Peyer's patch (tissue), 4 donors: ENCODE measurements at regions not wholly inside any gene's neighbourhood (a gene's known extent, or its start where the extent isn't known, plus 50 kb on each side); places are given as distances from the start of the nearest gene placed in this dataset.

Experiments
- DNase-seq, 3 donors: peaks; one replicate each; pipeline ENCODE4 v3.0.0-alpha.2; 2017 to 2019
- H3K27ac ChIP-seq, 4 donors: fragments of 200-600 bp; sonication (generic); one replicate each; pipeline ENCODE4 v1.5.1; 2016 to 2019
- H3K27me3 ChIP-seq, 2 donors: fragments of 200-600 bp; sonication (generic); one replicate each; pipeline ENCODE4 v1.5.1; 2019
- H3K36me3 ChIP-seq, 3 donors: fragments of 200-600 bp; sonication (generic); one replicate each; pipeline ENCODE4 v1.5.1; 2016 to 2019
- H3K4me1 ChIP-seq, 4 donors: fragments of 200-600 bp; sonication (generic); one replicate each; pipeline ENCODE4 v1.5.1; 2016 to 2019
- H3K4me3 ChIP-seq, 4 donors: fragments of 200-600 bp; sonication (generic); 1 replicate in 3 of 4; 2 replicates in 1 of 4; pipeline ENCODE4 v1.5.1; 2016 to 2019; ENCODE audit warnings: mild to moderate bottlenecking in 1 of 4
- H3K9me3 ChIP-seq, 4 donors: fragments of 200-600 bp; sonication (generic); one replicate each; pipeline ENCODE4 v1.5.1; 2016 to 2019; ENCODE audit warnings: mild to moderate bottlenecking in 1 of 4
- POLR2A ChIP-seq, 2 donors: fragments of 450-650 bp; IDR thresholded peaks; one replicate each; pipeline ENCODE4 v1.5.1; 2017; ENCODE audit warnings: antibody characterized with exemption in 2 of 2, mild to moderate bottlenecking in 2 of 2, moderate library complexity in 2 of 2
- TF ChIP-seq, protein P1 (sequence below), 6 experiments: fragments of 450-650 bp in 4 of 6; fragments of 200-600 bp in 2 of 6; sonication (generic) in 1 of 6; IDR thresholded peaks; one replicate each; pipeline ENCODE4 v1.5.1; 2017 to 2019; ENCODE audit warnings: antibody characterized with exemption in 6 of 6, mild to moderate bottlenecking in 3 of 6, moderate library complexity in 1 of 6

DNA sequence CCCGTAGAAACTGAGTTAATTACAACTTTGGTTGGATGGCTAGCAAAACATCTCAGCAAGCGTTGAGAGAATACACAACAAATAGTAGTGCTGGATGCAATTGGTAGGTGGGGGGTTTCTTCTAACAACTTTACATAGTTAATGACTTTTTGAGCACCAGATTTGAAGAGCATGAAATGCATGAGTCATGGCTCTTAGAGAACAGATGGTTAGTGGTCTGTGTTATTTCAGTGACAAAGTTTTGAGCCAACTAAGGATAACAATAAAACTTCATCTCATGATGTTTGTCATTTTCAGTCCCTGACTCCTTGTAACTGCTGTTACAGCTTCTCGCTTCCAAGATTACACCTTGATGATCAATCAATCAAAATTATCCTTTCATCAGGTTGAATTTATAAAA is 399.0 kb upstream of the BRINP1 start:
- H3K27me3 ChIP-seq = no peaks in the 10 kb centered on the region
- no peak for DNase-seq
- H3K9me3 ChIP-seq = no peaks in the 10 kb centered on the region
- H3K4me1 ChIP-seq = no peaks in the 10 kb centered on the region
- H3K36me3 ChIP-seq = no peaks in the 10 kb centered on the region
- no peak overlapping the region for H3K27ac ChIP-seq
- TF ChIP-seq POLR2A (IDR thresholded peaks at IDR 0.05) = no peak
- TF ChIP-seq, protein P1, sequence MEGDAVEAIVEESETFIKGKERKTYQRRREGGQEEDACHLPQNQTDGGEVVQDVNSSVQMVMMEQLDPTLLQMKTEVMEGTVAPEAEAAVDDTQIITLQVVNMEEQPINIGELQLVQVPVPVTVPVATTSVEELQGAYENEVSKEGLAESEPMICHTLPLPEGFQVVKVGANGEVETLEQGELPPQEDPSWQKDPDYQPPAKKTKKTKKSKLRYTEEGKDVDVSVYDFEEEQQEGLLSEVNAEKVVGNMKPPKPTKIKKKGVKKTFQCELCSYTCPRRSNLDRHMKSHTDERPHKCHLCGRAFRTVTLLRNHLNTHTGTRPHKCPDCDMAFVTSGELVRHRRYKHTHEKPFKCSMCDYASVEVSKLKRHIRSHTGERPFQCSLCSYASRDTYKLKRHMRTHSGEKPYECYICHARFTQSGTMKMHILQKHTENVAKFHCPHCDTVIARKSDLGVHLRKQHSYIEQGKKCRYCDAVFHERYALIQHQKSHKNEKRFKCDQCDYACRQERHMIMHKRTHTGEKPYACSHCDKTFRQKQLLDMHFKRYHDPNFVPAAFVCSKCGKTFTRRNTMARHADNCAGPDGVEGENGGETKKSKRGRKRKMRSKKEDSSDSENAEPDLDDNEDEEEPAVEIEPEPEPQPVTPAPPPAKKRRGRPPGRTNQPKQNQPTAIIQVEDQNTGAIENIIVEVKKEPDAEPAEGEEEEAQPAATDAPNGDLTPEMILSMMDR (IDR thresholded peaks at IDR 0.05) = no peak
- no peak overlapping the region for H3K4me3 ChIP-seq

DNA sequence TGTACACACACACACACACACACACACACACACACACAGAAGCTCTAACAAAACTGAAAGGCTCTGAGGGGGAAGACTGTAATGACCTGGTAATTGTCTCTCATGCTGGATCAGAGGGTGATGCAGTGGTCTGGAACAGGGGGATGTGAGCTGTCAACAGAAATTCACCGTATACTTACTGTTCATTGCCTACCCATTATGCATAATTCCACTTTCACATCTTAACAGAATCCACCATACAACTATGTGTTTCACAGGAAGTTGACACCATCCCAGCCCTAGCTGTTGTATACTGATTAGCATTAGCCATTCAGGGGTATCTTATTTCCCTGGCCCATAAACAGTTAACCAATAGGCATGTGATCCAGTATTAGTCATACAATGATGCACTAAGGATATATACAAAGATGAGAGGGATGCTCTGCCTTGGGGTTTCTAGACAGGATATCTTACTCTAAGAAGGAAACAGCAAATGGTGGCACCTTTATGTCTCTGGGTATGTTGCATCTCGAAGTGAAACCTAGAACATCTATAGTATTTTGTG is 396.5 kb upstream of the BRINP1 start:
- Histone ChIP-seq H3K27ac (no peak overlapping the region), H3K9me3 (no peaks in the 10 kb centered on the region), H3K4me1 (no peaks in the 10 kb centered on the region), H3K4me3 (no peak overlapping the region), H3K36me3 (no peaks in the 10 kb centered on the region), H3K27me3 (no peaks in the 10 kb centered on the region)
- TF ChIP-seq, protein P1 (IDR thresholded peaks at IDR 0.05) = no peak
- TF ChIP-seq POLR2A (IDR thresholded peaks at IDR 0.05) = no peak
- DNase-seq = no peak

DNA sequence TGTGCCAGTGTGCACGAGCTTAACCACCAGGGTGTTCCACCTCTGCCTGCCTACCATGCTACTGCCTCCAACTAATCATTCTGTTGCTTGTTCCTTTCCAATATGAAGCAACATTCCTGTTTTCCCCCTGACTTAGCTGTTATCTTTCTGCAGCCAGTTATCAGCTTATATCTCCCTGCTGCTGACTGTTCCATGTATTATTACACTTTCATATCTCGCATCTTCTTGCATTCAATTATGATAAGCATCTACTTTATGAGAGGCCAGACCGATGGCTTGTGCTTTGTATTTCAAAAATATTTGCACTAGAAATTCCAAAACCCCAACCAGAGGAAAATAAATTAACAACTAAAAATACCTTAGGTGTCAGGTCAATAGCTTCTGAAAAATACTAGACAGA is 394.0 kb upstream of the BRINP1 start:
- Histone ChIP-seq H3K36me3 (no peaks in the 10 kb centered on the region), H3K27me3 (no peaks in the 10 kb centered on the region), H3K4me1 (no peaks in the 10 kb centered on the region), H3K4me3 (no peak overlapping the region), H3K27ac (no peak overlapping the region), H3K9me3 (no peaks in the 10 kb centered on the region)
- DNase-seq = no peak
- TF ChIP-seq POLR2A (IDR thresholded peaks at IDR 0.05) = no peak
- TF ChIP-seq, protein P1 (IDR thresholded peaks at IDR 0.05) = no peak

DNA sequence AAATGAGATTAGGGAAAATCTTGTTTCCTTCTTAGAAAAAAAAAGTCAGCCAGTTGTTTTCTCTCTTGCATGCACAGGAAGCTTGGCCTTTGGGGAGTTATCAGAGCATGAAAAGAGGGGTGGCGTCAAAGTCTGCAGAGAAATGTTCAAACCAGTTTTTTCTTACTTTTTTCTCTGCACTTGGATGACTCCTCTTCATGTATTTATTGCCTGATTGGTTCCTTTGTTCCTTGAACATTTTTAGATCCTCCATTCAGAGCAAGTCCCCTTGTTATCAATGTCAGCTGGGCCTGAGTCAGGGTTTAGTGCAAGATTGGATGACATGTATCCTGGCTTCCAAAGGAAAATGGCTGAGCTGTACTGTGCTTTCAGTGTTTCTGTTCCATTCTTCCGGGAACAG is 392.6 kb upstream of the BRINP1 start:
- H3K27ac ChIP-seq = no peak overlapping the region
- H3K36me3 ChIP-seq = no peaks in the 10 kb centered on the region
- peak in 1 of 3 donors; percentile 20 for DNase-seq
- no peaks in the 10 kb centered on the region for H3K27me3 ChIP-seq
- TF ChIP-seq, protein P1 (IDR thresholded peaks at IDR 0.05) = no peak
- TF ChIP-seq POLR2A (IDR thresholded peaks at IDR 0.05) = no peak
- no peak overlapping the region for H3K4me3 ChIP-seq
- no peaks in the 10 kb centered on the region for H3K9me3 ChIP-seq
- H3K4me1 ChIP-seq = no peaks in the 10 kb centered on the region

DNA sequence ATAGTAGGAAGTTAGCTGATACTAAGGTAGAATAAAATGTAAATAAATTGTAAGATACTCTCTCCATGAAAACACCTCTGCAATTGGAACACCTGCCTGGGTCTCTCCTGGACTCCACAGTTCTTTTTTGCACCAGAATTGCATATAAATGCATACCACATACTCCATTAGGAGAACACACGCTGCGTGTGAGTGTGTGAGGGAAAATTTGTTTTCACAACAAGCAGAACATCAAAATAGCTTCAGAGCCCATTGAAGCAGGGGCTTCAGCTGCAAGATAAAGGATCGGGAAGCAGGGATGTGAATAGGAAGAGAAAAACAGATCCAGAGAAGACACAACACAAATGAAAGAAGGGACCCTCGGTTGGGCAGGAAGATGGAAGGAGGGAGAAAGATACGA is 389.8 kb upstream of the BRINP1 start:
- TF ChIP-seq POLR2A (IDR thresholded peaks at IDR 0.05) = no peak
- TF ChIP-seq, protein P1 (IDR thresholded peaks at IDR 0.05) = no peak
- H3K27ac ChIP-seq = no peak overlapping the region
- DNase-seq = no peak

DNA sequence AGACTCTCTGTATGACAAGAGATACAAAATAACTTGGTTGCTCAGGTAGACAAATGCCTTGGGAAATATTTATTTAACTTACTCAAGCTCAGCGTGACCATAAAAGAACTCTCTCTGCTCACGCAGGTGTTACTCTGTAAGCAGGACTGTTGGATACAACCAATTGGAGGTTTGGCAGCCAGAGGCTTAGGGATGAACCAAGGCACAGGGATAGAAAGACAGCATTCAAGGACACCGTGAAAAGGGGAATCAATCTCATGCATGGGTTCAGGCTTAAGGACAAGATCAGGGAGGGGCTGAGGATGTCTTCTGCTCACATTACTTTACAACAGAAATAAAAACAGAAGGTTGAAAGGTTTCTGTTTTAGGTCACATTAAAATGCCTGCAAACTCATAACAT is 389.0 kb upstream of the BRINP1 start:
- Histone ChIP-seq H3K9me3 (no peaks in the 10 kb centered on the region), H3K4me3 (no peak overlapping the region)

More for the DNA sequence above, 389.8 kb upstream of the BRINP1 start:
- H3K9me3 ChIP-seq = no peaks in the 10 kb centered on the region
- H3K36me3 ChIP-seq = no peaks in the 10 kb centered on the region
- H3K27me3 ChIP-seq = no peaks in the 10 kb centered on the region
- no peaks in the 10 kb centered on the region for H3K4me1 ChIP-seq
- H3K4me3 ChIP-seq = no peak overlapping the region

More for the DNA sequence above, 389.0 kb upstream of the BRINP1 start:
- TF ChIP-seq, protein P1 (IDR thresholded peaks at IDR 0.05) = no peak
- TF ChIP-seq POLR2A (IDR thresholded peaks at IDR 0.05) = no peak
- DNase-seq = no peak
- H3K36me3 ChIP-seq = no peaks in the 10 kb centered on the region
- no peaks in the 10 kb centered on the region for H3K27me3 ChIP-seq
- H3K4me1 ChIP-seq = no peaks in the 10 kb centered on the region
- H3K27ac ChIP-seq = no peak overlapping the region
